ENCODE measurements at regions not wholly inside any gene's neighbourhood (a gene's known extent, or its start where the extent isn't known, plus 50 kb on each side); places are given as distances from the start of the nearest gene placed in this dataset.

DNA sequence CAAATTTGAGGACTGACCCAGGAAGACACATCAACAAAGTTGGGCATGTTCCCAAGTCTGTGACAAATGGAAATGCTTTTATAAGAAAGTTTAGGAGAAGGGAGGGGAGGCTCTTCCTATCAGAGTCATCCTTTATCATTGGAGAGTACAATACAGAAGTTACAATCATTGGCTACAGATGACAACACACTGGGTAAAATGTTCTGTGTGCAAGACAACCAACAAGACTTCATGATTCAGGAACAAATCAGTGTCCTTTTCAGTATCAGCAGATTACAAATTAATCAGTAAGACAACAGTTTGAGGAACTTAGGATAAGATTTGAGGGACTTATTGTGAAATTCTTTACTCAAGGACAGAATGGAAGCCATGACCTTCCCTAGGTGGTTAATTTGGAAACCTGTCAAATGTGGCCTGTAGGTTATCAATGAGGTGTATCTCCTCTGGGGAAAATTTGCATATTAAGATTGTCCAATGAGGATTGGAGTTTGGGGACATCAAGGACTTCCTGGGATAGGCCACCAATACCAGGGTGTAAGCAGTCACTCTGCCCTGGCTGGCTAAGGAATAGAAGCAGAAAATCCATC lies 274.4 kb upstream of the RORA start:
- H3K4me3 ChIP-seq (ENCODE audit: low read length): no peak overlapping the region
- H3K9me2 ChIP-seq (ENCODE audit: insufficient read depth, low read length): no peaks in the 10 kb centered on the region
- H3F3A ChIP-seq (ENCODE audit: insufficient read depth, low read length, poor library complexity, severe bottlenecking): no peaks in the 10 kb centered on the region
- no peak for TF ChIP-seq MXI1 (conservative IDR thresholded peaks at IDR 0.05; ENCODE audit: poor library complexity, severe bottlenecking)
- no peak for TF ChIP-seq CTCF (IDR thresholded peaks at IDR 0.05; ENCODE audit: poor library complexity, severe bottlenecking)
- H3K27me3 ChIP-seq (ENCODE audit: insufficient read depth, low read depth, low read length): no peaks in the 10 kb centered on the region
- H3K9ac ChIP-seq (ENCODE audit: low read length): no peak overlapping the region
- H3K36me3 ChIP-seq (ENCODE audit: insufficient read depth, low read length): no peaks in the 10 kb centered on the region
- no peak overlapping the region for H2AFZ ChIP-seq (ENCODE audit: low read depth, low read length)
- no peaks in the 10 kb centered on the region for H3K79me2 ChIP-seq (replicated peaks; ENCODE audit: insufficient read depth, low read length)
- H3K9me3 ChIP-seq (ENCODE audit: low read length): no peaks in the 10 kb centered on the region
- no peak overlapping the region for H3K4me2 ChIP-seq (ENCODE audit: low read length)
- H4K20me1 ChIP-seq (ENCODE audit: insufficient read depth): no peaks in the 10 kb centered on the region
- H3K27ac ChIP-seq (ENCODE audit: low read length): no peak overlapping the region

DNA sequence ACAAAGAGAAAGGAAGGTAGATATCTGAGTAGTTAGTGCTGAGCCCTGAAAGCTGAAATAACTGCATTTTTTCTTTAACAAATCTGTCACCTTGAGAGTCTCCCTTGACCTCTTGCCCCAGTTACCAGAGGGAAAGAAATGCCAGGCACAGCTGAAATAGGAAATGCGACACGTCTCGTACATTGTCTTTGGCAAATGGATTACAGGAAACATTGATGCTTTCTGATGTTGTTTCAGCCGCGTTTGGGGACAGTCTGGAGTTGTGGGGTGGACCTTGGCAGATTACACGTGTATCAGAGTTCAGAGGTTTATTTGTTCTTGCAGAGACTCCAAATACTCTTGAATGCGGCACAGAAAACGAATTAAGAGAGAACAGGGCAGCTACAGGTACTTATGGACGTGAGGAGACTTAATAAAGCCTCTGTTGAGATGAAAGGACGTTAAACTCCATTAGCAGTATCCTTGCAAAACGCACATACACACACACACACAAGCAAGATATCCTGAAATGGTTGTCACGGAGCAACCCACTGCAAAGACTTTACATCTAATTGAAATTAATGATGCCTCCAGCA lies 272.8 kb upstream of the RORA start:
- no peaks in the 10 kb centered on the region for H3K27me3 ChIP-seq (ENCODE audit: insufficient read depth, low read depth, low read length)
- no peaks in the 10 kb centered on the region for H3K9me3 ChIP-seq (ENCODE audit: low read length)
- no peak overlapping the region for H3K4me3 ChIP-seq (ENCODE audit: low read length)
- no peaks in the 10 kb centered on the region for H4K20me1 ChIP-seq (ENCODE audit: insufficient read depth)
- H3K27ac ChIP-seq (ENCODE audit: low read length): no peak overlapping the region
- H2AFZ ChIP-seq (ENCODE audit: low read depth, low read length): no peak overlapping the region
- no peaks in the 10 kb centered on the region for H3F3A ChIP-seq (ENCODE audit: insufficient read depth, low read length, poor library complexity, severe bottlenecking)
- no peak overlapping the region for H3K4me2 ChIP-seq (ENCODE audit: low read length)
- TF ChIP-seq EZH2 (IDR thresholded peaks at IDR 0.05; ENCODE audit: borderline replicate concordance, insufficient read depth, low read length, poor library complexity, severe bottlenecking) (no peak), EP300 (conservative IDR thresholded peaks at IDR 0.05; ENCODE audit: poor library complexity, severe bottlenecking) (no peak), CTCF (IDR thresholded peaks at IDR 0.05; ENCODE audit: poor library complexity, severe bottlenecking) (no peak), REST (IDR thresholded peaks at IDR 0.05; ENCODE audit: borderline replicate concordance) (no peak), TAF1 (IDR thresholded peaks at IDR 0.05; ENCODE audit: low read depth) (no peak), RAD21 (conservative IDR thresholded peaks at IDR 0.05) (no peak), SMC3 (conservative IDR thresholded peaks at IDR 0.05; ENCODE audit: poor library complexity) (no peak), POLR2AphosphoS5 (IDR thresholded peaks at IDR 0.05) (no peak), MXI1 (conservative IDR thresholded peaks at IDR 0.05; ENCODE audit: poor library complexity, severe bottlenecking) (no peak)
- H3K9ac ChIP-seq (ENCODE audit: low read length): no peak overlapping the region
- no peaks in the 10 kb centered on the region for H3K36me3 ChIP-seq (ENCODE audit: insufficient read depth, low read length)
- H3K9me2 ChIP-seq (ENCODE audit: insufficient read depth, low read length): no peaks in the 10 kb centered on the region
- no peaks in the 10 kb centered on the region for H3K79me2 ChIP-seq (replicated peaks; ENCODE audit: insufficient read depth, low read length)

Measured in neural cell (in vitro differentiated cells).